Fibroblast of villous mesenchyme (primary cell): ENCODE measurements at regions not wholly inside any gene's neighbourhood (a gene's known extent, or its start where the extent isn't known, plus 50 kb on each side); places are given as distances from the start of the nearest gene placed in this dataset.

Source experiments
- DNase-seq: peaks from one replicate; pipeline ENCODE4 v3.0.0-alpha.2; 2010; ENCODE audit warnings: low read depth
- H3K4me3 ChIP-seq: 2 replicates; pipeline ENCODE4 v1.5.1; 2011; ENCODE audit warnings: low read depth, mild to moderate bottlenecking, low read length
- CTCF ChIP-seq: IDR thresholded peaks from 2 replicates; pipeline ENCODE4 v1.5.1; 2012; ENCODE audit warnings: low read depth, mild to moderate bottlenecking, low read length; ENCODE audit not compliant: insufficient read depth

- no peak for TF ChIP-seq CTCF
- no peak overlapping the region for H3K4me3 ChIP-seq
- no peak for DNase-seq
These were observed 99.5 kb downstream of the COX18 start for GRCh38 chr4:72969976-72970375.

GRCh38 chr4:72966652-72967051, 102.9 kb downstream of the COX18 start:
- no peak for DNase-seq
- no peak for TF ChIP-seq CTCF
- H3K4me3 ChIP-seq: no peak overlapping the region

GRCh38 chr4:72959411-72959810, 110.1 kb downstream of the COX18 start:
- no peak for DNase-seq
- H3K4me3 ChIP-seq: no peak overlapping the region
- TF ChIP-seq CTCF: no peak

- DNase-seq: no peak
- no peak for TF ChIP-seq CTCF
- no peak overlapping the region for H3K4me3 ChIP-seq
These were observed 114.7 kb downstream of the COX18 start for GRCh38 chr4:72954811-72955210.

GRCh38 chr4:72953571-72953970, 115.9 kb downstream of the COX18 start:
- TF ChIP-seq CTCF: no peak
- no peak overlapping the region for H3K4me3 ChIP-seq
- no peak for DNase-seq

- no peak for DNase-seq
- H3K4me3 ChIP-seq: no peak overlapping the region
- TF ChIP-seq CTCF: no peak
These were observed 117.9 kb downstream of the COX18 start for GRCh38 chr4:72951628-72952027.

- H3K4me3 ChIP-seq: no peak overlapping the region
- DNase-seq: no peak
- TF ChIP-seq CTCF: peak; percentile 37
These were observed 118.4 kb downstream of the COX18 start for GRCh38 chr4:72951147-72951546.
